ENCODE measurements at regions not wholly inside any gene's neighbourhood (a gene's known extent, or its start where the extent isn't known, plus 50 kb on each side); places are given as distances from the start of the nearest gene placed in this dataset.

- TF ChIP-seq REST (IDR thresholded peaks at IDR 0.05; ENCODE audit: unreplicated experiment) (no peak), POLR2AphosphoS5 (IDR thresholded peaks at IDR 0.05; ENCODE audit: low read depth) (no peak), STAT1 (IDR thresholded peaks at IDR 0.05; ENCODE audit: unreplicated experiment) (no peak), CREB1 (CRISPR knock-in tag; IDR thresholded peaks at IDR 0.05; ENCODE audit: low read depth) (no peak), CTCF (conservative IDR thresholded peaks at IDR 0.05; ENCODE audit: low read depth in 2 of 2) (no peak)
Observed at GRCh38 chr14:105852378-105853088, 326.1 kb downstream of the TMEM121 start (continued).

GRCh38 chr14:105853089-105853906, 326.9 kb downstream of the TMEM121 start:
- ATAC-seq (no peak), DNase-seq (ENCODE audit: low spot score) (no peak)
- H3K27me3 ChIP-seq (ENCODE audit: insufficient read depth): no peaks in the 10 kb centered on the region
- Mint-ChIP-seq H3K27ac (no peak overlapping the region), H3K36me3 (ENCODE audit: low read depth) (peaks cover 35% of the 10 kb centered on the region), H3K4me3 (no peak overlapping the region), H3K4me1 (no peaks in the 10 kb centered on the region), H3K27me3 (ENCODE audit: insufficient read depth, low read depth, poor library complexity) (peaks cover 10% of the 10 kb centered on the region), H3K9me3 (peaks cover 91% of the 10 kb centered on the region)
- no peaks in the 10 kb centered on the region for H3K79me2 ChIP-seq (replicated peaks; ENCODE audit: insufficient read depth)
- no peaks in the 10 kb centered on the region for H3K9me2 ChIP-seq (ENCODE audit: insufficient read depth)
- no peak overlapping the region for H2AFZ ChIP-seq
- TF ChIP-seq EZH2 (IDR thresholded peaks at IDR 0.05; ENCODE audit: low read depth, unreplicated experiment): no peak
- TF ChIP-seq ETS1 (IDR thresholded peaks at IDR 0.05): no peak
- no peak for TF ChIP-seq NANOG (IDR thresholded peaks at IDR 0.05; ENCODE audit: borderline replicate concordance)
- no peaks in the 10 kb centered on the region for H3K36me3 ChIP-seq (ENCODE audit: insufficient read depth)
- H3K4me2 ChIP-seq: no peak overlapping the region
- no peaks in the 10 kb centered on the region for H4K20me1 ChIP-seq (replicated peaks; ENCODE audit: insufficient read depth)
- no peak overlapping the region for H3K27ac ChIP-seq (ENCODE audit: low read depth)
- no peaks in the 10 kb centered on the region for H3F3A ChIP-seq (replicated peaks; ENCODE audit: low read depth)
- no peaks in the 10 kb centered on the region for H3K4me1 ChIP-seq (ENCODE audit: insufficient read depth)
- no peak overlapping the region for H3K4me3 ChIP-seq
